ENCODE measurements at regions not wholly inside any gene's neighbourhood (a gene's known extent, or its start where the extent isn't known, plus 50 kb on each side); places are given as distances from the start of the nearest gene placed in this dataset.

DNA sequence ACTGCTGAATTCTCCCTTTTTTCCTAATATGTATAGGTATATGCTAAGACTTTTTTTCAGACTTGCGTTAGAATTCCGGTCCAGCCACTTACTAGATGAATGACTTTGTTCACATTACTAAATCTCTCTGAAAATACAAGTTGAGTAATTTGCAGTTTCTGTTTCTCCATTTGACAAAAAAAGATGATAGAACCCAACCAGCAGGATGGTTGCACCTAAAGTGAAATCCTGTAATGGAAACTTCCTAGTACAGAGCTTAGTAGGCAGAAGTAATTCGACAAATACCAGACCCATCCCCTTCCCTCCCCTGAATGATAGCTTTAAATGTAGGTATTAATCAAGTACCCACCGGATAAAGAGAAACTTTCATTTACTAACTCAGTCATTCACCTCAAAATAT, 113.6 kb upstream of the RAP1B start:
- Mint-ChIP-seq H3K27ac (peak overlapping the region; percentile 97 to 98), H3K27me3 (no peaks in the 10 kb centered on the region), H3K4me3 (peak overlapping the region; percentile 90), H3K36me3 (no peaks in the 10 kb centered on the region), H3K4me1 (ENCODE audit: low read depth in 2 of 2) (peaks cover 40 to 50% of the 10 kb centered on the region in 2 donors), H3K9me3 (no peaks in the 10 kb centered on the region)
- peak; percentile 84 to 87 for ATAC-seq
- DNase-seq (ENCODE audit: low spot score): no peak

DNA sequence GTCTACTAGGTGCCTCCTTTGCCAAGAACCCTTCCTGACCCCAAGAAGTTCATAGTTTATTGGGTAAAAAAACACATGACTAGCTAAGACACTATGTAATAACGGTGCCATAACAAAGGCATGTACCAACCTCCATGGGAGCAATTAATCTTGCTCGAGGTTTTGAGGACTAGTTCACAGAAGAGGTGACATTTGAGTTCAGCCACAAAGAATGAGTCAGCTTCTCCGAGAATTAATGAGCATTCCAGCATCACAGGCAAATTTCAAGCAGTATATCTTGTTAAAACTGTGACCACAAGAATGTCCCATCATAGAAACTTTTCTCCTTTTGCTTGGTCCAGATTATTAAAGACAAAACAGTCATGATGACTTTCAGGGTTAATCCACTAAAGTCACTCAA, 113.0 kb upstream of the RAP1B start:
- H3K4me1 Mint-ChIP-seq (ENCODE audit: low read depth in 2 of 2): peaks cover 37 to 47% of the 10 kb centered on the region in 2 donors
- H3K27ac Mint-ChIP-seq: peak overlapping the region; percentile 97 to 98
- peak; percentile 88 to 91 for ATAC-seq
- H3K9me3 Mint-ChIP-seq: no peaks in the 10 kb centered on the region
- no peaks in the 10 kb centered on the region for H3K36me3 Mint-ChIP-seq
- peak overlapping the region; percentile 90 for H3K4me3 Mint-ChIP-seq
- DNase-seq (ENCODE audit: low spot score): peak; percentile 70
- H3K27me3 Mint-ChIP-seq: no peaks in the 10 kb centered on the region

DNA sequence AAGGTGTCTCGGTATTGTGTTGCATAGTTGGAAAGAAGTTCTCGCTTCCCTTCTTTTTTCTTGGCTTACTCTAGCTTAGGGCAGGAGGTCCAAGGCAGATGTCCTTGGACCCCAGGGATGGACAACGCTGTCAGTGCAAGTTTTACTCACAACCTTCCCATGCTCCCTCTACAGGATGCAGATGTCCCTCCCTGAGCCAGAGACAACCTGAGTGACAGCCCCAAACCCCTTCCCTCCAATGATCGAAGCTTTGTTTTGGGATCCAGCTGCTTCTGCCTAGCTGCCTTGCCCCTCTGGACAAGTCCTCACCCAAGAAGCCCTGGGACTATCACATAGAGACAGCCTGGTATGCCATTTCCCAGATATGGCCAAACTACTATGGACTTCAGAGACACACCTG, 112.0 kb upstream of the RAP1B start:
- no peaks in the 10 kb centered on the region for H3K9me3 Mint-ChIP-seq
- DNase-seq (ENCODE audit: low spot score) (no peak), ATAC-seq (no peak)
- peaks cover 5% of the 10 kb centered on the region for H3K36me3 Mint-ChIP-seq
- H3K4me3 Mint-ChIP-seq: peak overlapping the region; percentile 90
- peaks cover 33 to 41% of the 10 kb centered on the region in 2 donors for H3K4me1 Mint-ChIP-seq (ENCODE audit: low read depth in 2 of 2)
- no peaks in the 10 kb centered on the region for H3K27me3 Mint-ChIP-seq
- H3K27ac Mint-ChIP-seq: peak overlapping the region; percentile 97 to 98

DNA sequence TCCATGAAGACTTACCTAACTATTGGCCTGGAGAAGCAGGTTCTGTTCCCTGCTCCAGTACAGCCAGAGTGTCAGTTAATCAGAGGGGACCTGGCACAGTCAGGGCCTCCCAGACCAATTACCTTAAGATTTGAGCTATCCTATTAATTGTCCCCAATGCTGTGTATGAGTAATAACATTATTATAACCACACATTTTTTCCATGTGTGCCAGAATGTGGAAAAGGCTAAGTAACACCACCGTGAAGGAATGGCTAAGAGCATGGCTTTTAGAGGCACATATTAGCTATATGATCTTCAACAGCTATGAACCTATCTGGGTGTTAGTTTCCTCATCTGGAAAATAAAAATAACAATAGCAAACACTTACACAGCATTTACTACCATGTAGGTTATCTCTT, 111.1 kb upstream of the RAP1B start:
- Mint-ChIP-seq H3K27ac (peak overlapping the region; percentile 97 to 98), H3K4me1 (ENCODE audit: low read depth in 2 of 2) (peaks cover 33 to 41% of the 10 kb centered on the region in 2 donors), H3K36me3 (peaks cover 5% of the 10 kb centered on the region), H3K27me3 (no peaks in the 10 kb centered on the region), H3K4me3 (no peak overlapping the region), H3K9me3 (no peaks in the 10 kb centered on the region)
- no peak for DNase-seq (ENCODE audit: low spot score)
- no peak for ATAC-seq

DNA sequence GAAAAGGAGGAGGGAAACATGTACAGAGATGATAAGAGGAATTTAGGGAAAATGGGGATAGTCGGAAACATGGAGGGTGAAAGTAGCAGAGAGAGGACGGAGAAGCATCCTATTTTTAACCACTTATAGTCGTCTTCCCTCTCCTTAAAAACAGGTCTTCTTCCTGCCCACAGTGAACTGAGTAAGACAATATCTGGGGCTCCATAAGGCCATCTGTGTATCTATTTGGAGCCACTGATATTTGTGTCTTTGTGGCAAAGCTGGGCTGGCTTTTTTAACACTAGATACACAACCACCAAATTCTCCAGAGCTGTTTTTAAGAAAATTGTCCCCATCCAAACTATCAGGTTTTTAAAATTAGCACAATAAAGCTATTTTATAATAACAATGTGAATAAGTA, 109.5 kb upstream of the RAP1B start:
- Mint-ChIP-seq H3K4me1 (ENCODE audit: low read depth in 2 of 2) (peaks cover 38 to 42% of the 10 kb centered on the region in 2 donors), H3K36me3 (peaks cover 8% of the 10 kb centered on the region), H3K9me3 (no peaks in the 10 kb centered on the region), H3K27ac (no peak overlapping the region), H3K27me3 (no peaks in the 10 kb centered on the region), H3K4me3 (no peak overlapping the region)
- DNase-seq (ENCODE audit: low spot score) (no peak), ATAC-seq (no peak)

DNA sequence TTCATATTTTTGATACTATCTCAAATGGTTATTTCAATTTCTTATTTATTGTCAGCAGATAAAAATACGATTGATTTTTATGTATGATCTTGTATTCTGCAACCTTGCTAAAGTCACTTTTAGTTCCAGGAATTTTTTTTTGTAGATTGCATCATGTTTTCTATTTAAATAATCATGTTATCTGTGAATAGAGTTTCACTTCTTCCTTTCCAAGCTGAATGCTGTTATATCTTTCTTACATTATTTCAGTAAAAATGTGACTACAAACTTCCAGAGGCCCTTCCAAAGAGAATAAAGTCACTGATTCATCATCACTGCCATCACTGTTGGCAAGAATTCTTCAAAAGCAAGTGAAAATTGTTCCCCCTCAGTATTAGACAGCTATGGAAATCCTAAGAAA, 104.7 kb upstream of the RAP1B start:
- Mint-ChIP-seq H3K27ac (peak overlapping the region; percentile 69 to 77), H3K27me3 (no peaks in the 10 kb centered on the region), H3K4me3 (peak overlapping the region; percentile 50), H3K4me1 (ENCODE audit: low read depth in 2 of 2) (peaks cover 11 to 18% of the 10 kb centered on the region in 2 donors), H3K9me3 (no peaks in the 10 kb centered on the region), H3K36me3 (peaks cover 9% of the 10 kb centered on the region)
- no peak for DNase-seq (ENCODE audit: low spot score)
- ATAC-seq: no peak

DNA sequence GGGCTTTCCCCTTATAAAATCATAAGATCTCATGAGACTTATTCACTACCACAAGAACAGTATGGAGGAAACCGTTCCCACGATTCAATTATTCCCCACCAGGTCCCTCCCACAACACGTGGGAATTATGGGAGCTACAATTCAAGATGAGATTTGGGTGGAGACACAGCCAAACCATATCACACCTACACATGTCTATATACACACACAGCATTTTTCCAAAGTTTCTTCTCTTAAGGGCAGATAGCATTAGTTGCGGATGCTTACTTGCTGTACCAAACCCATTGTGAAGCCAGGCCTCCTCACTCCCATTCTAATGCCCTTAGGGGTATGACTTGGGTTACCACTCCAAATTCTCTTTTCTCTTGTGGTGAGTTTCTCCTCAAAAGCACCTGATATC, 104.1 kb upstream of the RAP1B start:
- H3K4me3 Mint-ChIP-seq: no peak overlapping the region
- H3K36me3 Mint-ChIP-seq: peaks cover 9% of the 10 kb centered on the region
- H3K27me3 Mint-ChIP-seq: no peaks in the 10 kb centered on the region
- no peak for ATAC-seq
- no peak for DNase-seq (ENCODE audit: low spot score)
- H3K4me1 Mint-ChIP-seq (ENCODE audit: low read depth in 2 of 2): peaks cover 11 to 18% of the 10 kb centered on the region in 2 donors
- peak overlapping the region; percentile 69 to 77 for H3K27ac Mint-ChIP-seq
- no peaks in the 10 kb centered on the region for H3K9me3 Mint-ChIP-seq

DNA sequence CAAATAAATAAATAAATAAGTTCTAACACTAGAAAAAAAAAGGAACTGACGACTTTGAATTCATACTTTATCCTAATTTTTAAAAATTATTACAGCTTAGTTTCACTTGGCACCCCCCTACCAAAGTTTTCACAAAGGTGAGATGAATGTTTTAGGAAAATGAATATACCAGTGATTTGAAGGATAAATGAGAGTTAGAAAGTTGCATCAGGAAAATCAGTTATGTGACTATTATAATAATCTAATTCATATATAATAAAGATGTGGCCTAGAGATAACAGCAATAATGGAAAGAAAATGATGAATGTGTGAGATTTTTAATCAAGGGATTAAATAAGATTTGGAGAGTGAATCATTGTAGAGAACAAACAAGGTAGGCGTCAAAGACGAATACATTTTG, 103.0 kb upstream of the RAP1B start:
- Mint-ChIP-seq H3K27me3 (no peaks in the 10 kb centered on the region), H3K9me3 (no peaks in the 10 kb centered on the region), H3K27ac (no peak overlapping the region), H3K36me3 (peaks cover 10% of the 10 kb centered on the region), H3K4me3 (no peak overlapping the region), H3K4me1 (ENCODE audit: low read depth in 2 of 2) (peaks cover 11 to 20% of the 10 kb centered on the region in 2 donors)
- DNase-seq (ENCODE audit: low spot score): no peak
- ATAC-seq: no peak

DNA sequence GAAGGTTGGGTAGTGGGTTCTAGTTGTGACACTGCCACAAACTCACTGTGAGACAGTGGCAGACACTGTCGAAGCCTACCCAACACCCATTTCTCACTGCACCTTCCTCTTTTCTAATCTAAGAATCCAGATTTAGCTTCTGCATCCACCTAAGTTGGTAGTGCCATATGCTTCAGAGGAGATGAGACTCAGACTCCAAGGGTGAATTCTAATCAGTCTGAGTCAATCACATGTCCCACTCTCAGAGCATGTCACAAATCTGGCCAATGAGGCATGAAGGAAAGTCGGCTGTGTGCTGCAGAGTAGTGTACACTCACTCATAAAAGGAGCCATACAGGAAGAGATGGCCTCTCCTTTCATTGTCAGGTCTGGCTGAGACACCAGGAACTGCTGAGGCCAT, 102.1 kb upstream of the RAP1B start:
- no peak for DNase-seq (ENCODE audit: low spot score)
- Mint-ChIP-seq H3K4me3 (no peak overlapping the region), H3K36me3 (peaks cover 10% of the 10 kb centered on the region), H3K4me1 (ENCODE audit: low read depth in 2 of 2) (peaks cover 11 to 21% of the 10 kb centered on the region in 2 donors), H3K27me3 (no peaks in the 10 kb centered on the region), H3K27ac (no peak overlapping the region), H3K9me3 (no peaks in the 10 kb centered on the region)
- ATAC-seq: no peak

DNA sequence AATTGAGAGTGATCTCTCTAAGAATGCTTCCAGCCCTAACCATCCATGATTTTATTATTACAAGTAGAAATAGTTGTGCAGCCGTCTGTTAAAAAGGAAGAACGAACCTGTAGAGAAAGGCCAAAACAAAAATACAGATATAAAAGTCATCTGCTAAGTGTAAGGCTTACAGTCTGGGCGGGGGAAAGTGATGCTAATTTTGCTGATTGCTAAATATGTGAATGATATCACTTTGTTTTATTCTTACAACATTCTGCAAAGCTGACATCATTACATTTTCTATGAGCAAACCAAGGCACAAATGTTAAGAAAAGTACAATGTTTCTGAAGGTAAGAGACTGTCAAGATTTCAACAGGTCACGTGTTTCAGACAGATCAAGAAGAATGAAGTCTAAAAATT, 101.5 kb upstream of the RAP1B start:
- H3K9me3 Mint-ChIP-seq: no peaks in the 10 kb centered on the region
- no peaks in the 10 kb centered on the region for H3K27me3 Mint-ChIP-seq
- H3K36me3 Mint-ChIP-seq: peaks cover 8% of the 10 kb centered on the region
- H3K27ac Mint-ChIP-seq: no peak overlapping the region
- DNase-seq (ENCODE audit: low spot score) (no peak), ATAC-seq (no peak)
- no peak overlapping the region for H3K4me3 Mint-ChIP-seq
- H3K4me1 Mint-ChIP-seq (ENCODE audit: low read depth in 2 of 2): peaks cover 11 to 21% of the 10 kb centered on the region in 2 donors

DNA sequence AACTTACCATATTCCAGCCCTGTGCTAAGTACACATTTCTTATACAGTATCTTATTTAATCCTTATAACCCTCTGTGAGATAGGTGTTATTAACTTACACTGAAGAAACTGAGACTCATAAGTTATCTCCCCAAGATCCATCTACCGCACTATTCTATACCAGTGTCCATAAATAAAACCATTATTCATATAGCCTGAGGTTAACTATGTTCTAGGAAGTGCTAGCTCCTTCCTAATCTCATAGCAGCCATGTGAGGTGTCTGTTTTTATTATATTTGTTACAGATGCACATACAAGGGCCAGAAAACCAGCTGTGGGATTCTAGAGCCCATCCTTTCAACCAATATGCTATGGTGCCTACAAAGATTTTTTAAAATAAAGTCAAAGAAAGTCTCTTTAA, 100.3 kb upstream of the RAP1B start:
- H3K36me3 Mint-ChIP-seq: peaks cover 8% of the 10 kb centered on the region
- no peaks in the 10 kb centered on the region for H3K27me3 Mint-ChIP-seq
- no peak overlapping the region for H3K4me3 Mint-ChIP-seq
- ATAC-seq: no peak
- no peak for DNase-seq (ENCODE audit: low spot score)
- H3K4me1 Mint-ChIP-seq (ENCODE audit: low read depth in 2 of 2): peaks cover 16 to 21% of the 10 kb centered on the region in 2 donors
- H3K27ac Mint-ChIP-seq: no peak overlapping the region
- H3K9me3 Mint-ChIP-seq: no peaks in the 10 kb centered on the region

DNA sequence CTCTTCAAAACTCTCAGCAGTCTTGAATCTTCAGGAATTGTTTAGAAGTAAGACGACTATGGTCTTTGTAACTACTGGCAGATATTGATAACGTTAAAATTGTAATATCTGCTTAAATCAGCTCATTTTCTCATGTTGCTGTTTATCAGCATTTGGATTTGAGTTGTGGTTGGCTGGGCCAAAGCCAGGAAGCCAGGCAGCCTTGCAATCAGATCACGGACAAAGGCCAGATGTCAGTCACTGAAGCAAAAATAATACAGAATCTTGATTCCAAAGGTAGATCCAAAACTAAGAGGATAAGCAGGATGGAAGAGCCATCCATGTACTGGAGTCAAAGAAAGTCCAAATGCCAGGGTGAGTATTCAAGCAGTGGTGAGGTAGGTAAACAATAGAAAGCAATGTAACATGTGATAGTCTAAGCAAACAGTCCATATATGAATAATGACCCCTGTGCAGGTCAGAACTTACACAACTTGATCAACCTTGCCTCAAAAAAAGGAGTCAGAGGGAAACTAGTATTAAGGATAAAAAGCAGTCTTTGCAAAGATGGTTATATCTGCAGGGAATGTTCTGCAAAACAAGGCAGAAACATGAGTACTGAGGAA, 95.8 kb upstream of the RAP1B start:
- DNase-seq (ENCODE audit: low spot score) (no peak), ATAC-seq (no peak)
- Mint-ChIP-seq H3K4me1 (ENCODE audit: low read depth in 2 of 2) (peaks cover 3 to 5% of the 10 kb centered on the region in 2 donors), H3K27me3 (no peaks in the 10 kb centered on the region), H3K9me3 (no peaks in the 10 kb centered on the region), H3K4me3 (no peak overlapping the region), H3K36me3 (peaks cover 4% of the 10 kb centered on the region), H3K27ac (no peak overlapping the region)

DNA sequence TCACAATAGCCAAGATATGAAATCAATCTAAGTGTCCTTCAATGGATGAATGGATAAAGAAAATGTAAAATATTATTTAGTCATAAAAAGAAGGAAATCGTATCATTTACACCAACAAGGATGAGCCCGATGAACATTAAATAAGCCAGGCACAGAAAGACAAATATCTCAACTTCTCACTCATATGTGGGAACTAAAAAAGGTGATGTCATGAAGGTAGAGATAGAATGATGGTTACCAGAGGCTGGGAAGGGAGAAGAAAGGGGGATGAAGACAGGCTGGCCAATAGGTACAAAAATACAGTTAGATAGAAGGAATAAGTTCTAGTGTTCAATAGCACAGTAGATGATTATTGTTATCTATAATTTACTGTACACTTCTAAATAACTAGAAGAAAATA, 94.9 kb upstream of the RAP1B start:
- Mint-ChIP-seq H3K27me3 (no peaks in the 10 kb centered on the region), H3K4me3 (no peak overlapping the region), H3K4me1 (ENCODE audit: low read depth in 2 of 2) (peaks cover 3 to 5% of the 10 kb centered on the region in 2 donors), H3K36me3 (peaks cover 4% of the 10 kb centered on the region), H3K9me3 (no peaks in the 10 kb centered on the region), H3K27ac (no peak overlapping the region)
- DNase-seq (ENCODE audit: low spot score) (no peak), ATAC-seq (no peak)

DNA sequence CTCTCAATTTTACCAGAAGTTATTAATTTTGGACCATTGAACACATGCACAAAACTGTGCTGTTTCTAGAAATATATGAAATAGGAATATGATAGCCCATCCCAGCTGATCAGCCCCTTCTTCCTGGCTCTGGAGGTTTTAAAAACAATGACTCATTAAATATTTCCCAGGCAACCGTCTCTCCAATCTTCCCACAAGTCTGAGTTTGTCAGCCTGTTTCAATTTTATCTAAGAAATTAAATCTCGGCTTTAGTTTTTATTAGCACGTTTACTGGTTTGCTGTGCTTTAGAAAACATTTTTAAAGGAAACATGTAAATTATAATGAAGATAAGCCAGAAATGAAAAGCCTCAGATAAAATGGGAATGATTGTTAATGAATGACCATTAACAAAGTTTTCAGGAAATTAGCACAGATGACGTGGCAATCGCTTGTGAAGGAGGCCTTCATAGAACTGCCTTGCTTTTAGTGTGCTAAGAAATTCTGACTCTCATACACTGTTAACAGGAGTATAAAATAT, 89.3 kb upstream of the RAP1B start:
- H3K4me1 Mint-ChIP-seq (ENCODE audit: low read depth in 2 of 2): peaks cover 6 to 7% of the 10 kb centered on the region in 2 donors

More for the DNA sequence above, 89.3 kb upstream of the RAP1B start:
- H3K27ac Mint-ChIP-seq: no peak overlapping the region
- DNase-seq (ENCODE audit: low spot score) (no peak), ATAC-seq (no peak)
- no peaks in the 10 kb centered on the region for H3K27me3 Mint-ChIP-seq
- no peaks in the 10 kb centered on the region for H3K9me3 Mint-ChIP-seq
- H3K4me3 Mint-ChIP-seq: no peak overlapping the region
- no peaks in the 10 kb centered on the region for H3K36me3 Mint-ChIP-seq

All from natural killer cell treated with Interleukin-12 subunit alpha and Interleukin-12 subunit beta and Interleukin-15 and Interleukin-18, amount 100 ng/mL, for 72 hours (primary cell).